MM.1S (cell line): ENCODE measurements at regions not wholly inside any gene's neighbourhood (a gene's known extent, or its start where the extent isn't known, plus 50 kb on each side); places are given as distances from the start of the nearest gene placed in this dataset.

Experiments
- EZH2 ChIP-seq: fragments of 300-600 bp; sonication (generic); optimal IDR thresholded peaks from 2 replicates; pipeline ENCODE3; 2017; ENCODE audit warnings: low read depth, mild to moderate bottlenecking, antibody characterized with exemption, low read length, mixed read lengths
- TF ChIP-seq, protein P1 (sequence below): fragments of 300-600 bp; sonication (generic); IDR thresholded peaks from 2 replicates; pipeline ENCODE4 v1.5.1; 2016; ENCODE audit warnings: antibody characterized with exemption, low read length, mixed read lengths

DNA sequence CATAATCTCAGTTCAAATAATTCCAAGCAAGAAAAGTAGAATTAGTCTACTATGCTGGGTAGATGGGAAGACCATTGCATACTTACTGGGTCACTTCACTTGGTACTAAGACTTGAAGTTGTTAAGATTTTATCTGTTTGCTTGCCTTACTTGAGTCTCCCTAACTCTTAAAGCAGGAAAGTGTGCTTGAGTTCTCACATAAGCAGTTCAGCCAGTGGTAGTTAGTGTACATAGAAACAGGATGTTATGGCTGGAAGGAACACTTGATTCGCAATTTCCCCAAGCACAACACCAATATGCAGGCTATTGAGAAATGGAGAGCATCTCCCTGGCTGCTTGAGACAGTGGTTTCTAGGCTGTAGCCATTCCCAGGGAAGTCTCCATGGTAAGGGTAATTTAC, 176.1 kb downstream of the MSL3 start:
- TF ChIP-seq, protein P1, sequence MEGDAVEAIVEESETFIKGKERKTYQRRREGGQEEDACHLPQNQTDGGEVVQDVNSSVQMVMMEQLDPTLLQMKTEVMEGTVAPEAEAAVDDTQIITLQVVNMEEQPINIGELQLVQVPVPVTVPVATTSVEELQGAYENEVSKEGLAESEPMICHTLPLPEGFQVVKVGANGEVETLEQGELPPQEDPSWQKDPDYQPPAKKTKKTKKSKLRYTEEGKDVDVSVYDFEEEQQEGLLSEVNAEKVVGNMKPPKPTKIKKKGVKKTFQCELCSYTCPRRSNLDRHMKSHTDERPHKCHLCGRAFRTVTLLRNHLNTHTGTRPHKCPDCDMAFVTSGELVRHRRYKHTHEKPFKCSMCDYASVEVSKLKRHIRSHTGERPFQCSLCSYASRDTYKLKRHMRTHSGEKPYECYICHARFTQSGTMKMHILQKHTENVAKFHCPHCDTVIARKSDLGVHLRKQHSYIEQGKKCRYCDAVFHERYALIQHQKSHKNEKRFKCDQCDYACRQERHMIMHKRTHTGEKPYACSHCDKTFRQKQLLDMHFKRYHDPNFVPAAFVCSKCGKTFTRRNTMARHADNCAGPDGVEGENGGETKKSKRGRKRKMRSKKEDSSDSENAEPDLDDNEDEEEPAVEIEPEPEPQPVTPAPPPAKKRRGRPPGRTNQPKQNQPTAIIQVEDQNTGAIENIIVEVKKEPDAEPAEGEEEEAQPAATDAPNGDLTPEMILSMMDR, result no peak
- TF ChIP-seq EZH2, result no peak
